ENCODE measurements at regions not wholly inside any gene's neighbourhood (a gene's known extent, or its start where the extent isn't known, plus 50 kb on each side); places are given as distances from the start of the nearest gene placed in this dataset.

DNA sequence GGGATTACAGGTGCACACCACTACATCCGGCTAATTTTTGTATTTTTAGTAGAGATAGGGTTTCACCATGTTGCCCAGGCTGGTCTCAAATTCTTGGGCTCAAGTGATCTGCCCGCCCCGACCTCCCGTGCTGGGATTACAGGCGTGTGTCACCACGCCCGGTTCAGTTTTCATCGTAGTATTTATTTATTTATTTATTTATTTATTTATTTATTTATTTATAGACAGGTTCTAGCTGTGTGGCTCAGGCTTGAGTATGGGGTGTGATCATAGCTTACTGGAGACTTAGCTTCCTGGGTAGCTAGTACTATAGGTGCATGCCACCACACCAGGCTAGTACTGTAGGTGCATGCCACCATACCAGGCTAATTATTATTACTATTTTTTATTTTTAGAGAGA, 64.1 kb upstream of the STOX2 start:
- ChIA-PET POLR2A (no interaction called here), CTCF (no interaction called here)
- no peak overlapping the region for H3K27ac Mint-ChIP-seq
- no peak for DNase-seq
- no peaks in the 10 kb centered on the region for H3K36me3 Mint-ChIP-seq (ENCODE audit: low read depth)
- no peaks in the 10 kb centered on the region for H3K9me3 Mint-ChIP-seq
- H3K4me1 Mint-ChIP-seq: no peaks in the 10 kb centered on the region
- H3K4me3 Mint-ChIP-seq: no peak overlapping the region
- peaks cover 16% of the 10 kb centered on the region for H3K27me3 Mint-ChIP-seq

DNA sequence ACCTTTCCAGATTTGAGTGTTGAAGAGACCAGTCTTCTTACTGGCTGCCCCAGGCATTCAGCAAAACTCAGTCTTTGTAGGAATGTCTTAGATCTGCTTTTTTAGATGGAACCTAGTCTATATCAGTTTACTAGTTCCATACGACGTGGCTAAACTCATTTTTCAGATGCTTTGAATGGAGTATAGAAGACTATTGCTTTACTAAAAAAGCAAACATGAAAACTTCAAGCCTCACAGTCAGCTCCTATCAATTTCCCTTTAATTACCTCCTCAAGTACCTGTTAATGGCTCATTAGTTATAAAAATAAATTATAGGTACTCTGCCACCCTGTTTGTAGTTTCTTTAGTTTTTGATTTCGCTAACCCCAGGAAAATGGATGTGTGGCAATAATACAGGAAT, 63.0 kb upstream of the STOX2 start:
- H3K27me3 Mint-ChIP-seq: peaks cover 24% of the 10 kb centered on the region
- POLR2A ChIA-PET: no interaction called here
- no peak overlapping the region for H3K4me3 Mint-ChIP-seq
- DNase-seq: no peak
- CTCF ChIA-PET: no interaction called here
- no peaks in the 10 kb centered on the region for H3K9me3 Mint-ChIP-seq
- no peak overlapping the region for H3K27ac Mint-ChIP-seq
- H3K36me3 Mint-ChIP-seq (ENCODE audit: low read depth): no peaks in the 10 kb centered on the region
- no peaks in the 10 kb centered on the region for H3K4me1 Mint-ChIP-seq

- peaks cover 30% of the 10 kb centered on the region for H3K27me3 Mint-ChIP-seq
- CTCF ChIA-PET: no interaction called here
- H3K9me3 Mint-ChIP-seq: no peaks in the 10 kb centered on the region
- no peak overlapping the region for H3K4me3 Mint-ChIP-seq
- no peaks in the 10 kb centered on the region for H3K4me1 Mint-ChIP-seq
- no peak overlapping the region for H3K27ac Mint-ChIP-seq
- H3K36me3 Mint-ChIP-seq (ENCODE audit: low read depth): no peaks in the 10 kb centered on the region
- no peak for DNase-seq
- POLR2A ChIA-PET: no interaction called here
These were observed 61.8 kb upstream of the STOX2 start for GRCh38 chr4:183843248-183843671.

- Mint-ChIP-seq H3K27ac (no peak overlapping the region), H3K27me3 (peaks cover 31% of the 10 kb centered on the region)
- CTCF ChIA-PET: no interaction called here
These were observed 58.2 kb upstream of the STOX2 start for GRCh38 chr4:183846951-183847350.

DNA sequence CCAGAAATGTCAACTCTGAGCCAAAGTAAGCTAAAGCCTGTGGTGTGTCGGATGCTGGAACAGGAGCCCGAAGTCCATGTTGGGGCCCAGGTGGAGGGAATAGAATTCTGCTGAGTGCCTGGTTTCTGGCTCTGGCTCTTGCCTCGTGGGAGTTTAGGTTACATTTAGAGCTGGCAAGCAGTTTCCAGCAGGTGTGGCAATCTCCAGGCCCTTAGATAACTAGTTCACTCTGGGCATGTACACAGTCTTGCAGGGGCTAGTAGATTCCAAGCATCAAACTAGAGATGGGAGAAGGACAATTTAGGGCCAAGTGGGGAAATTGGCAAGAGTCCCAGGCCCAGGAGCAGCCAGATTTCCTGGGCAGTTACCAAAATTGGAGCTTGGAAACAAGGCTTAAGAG, 56.3 kb upstream of the STOX2 start:
- Mint-ChIP-seq H3K36me3 (ENCODE audit: low read depth) (no peaks in the 10 kb centered on the region), H3K9me3 (no peaks in the 10 kb centered on the region), H3K27ac (no peak overlapping the region), H3K27me3 (peaks cover 31% of the 10 kb centered on the region), H3K4me3 (no peak overlapping the region), H3K4me1 (no peaks in the 10 kb centered on the region)
- POLR2A ChIA-PET: no interaction called here
- DNase-seq: no peak
- CTCF ChIA-PET: no interaction called here

More at GRCh38 chr4:183846951-183847350, 58.2 kb upstream of the STOX2 start:
- Mint-ChIP-seq H3K4me3 (no peak overlapping the region), H3K4me1 (no peaks in the 10 kb centered on the region), H3K9me3 (no peaks in the 10 kb centered on the region), H3K36me3 (ENCODE audit: low read depth) (no peaks in the 10 kb centered on the region)
- DNase-seq: no peak
- POLR2A ChIA-PET: no interaction called here

DNA sequence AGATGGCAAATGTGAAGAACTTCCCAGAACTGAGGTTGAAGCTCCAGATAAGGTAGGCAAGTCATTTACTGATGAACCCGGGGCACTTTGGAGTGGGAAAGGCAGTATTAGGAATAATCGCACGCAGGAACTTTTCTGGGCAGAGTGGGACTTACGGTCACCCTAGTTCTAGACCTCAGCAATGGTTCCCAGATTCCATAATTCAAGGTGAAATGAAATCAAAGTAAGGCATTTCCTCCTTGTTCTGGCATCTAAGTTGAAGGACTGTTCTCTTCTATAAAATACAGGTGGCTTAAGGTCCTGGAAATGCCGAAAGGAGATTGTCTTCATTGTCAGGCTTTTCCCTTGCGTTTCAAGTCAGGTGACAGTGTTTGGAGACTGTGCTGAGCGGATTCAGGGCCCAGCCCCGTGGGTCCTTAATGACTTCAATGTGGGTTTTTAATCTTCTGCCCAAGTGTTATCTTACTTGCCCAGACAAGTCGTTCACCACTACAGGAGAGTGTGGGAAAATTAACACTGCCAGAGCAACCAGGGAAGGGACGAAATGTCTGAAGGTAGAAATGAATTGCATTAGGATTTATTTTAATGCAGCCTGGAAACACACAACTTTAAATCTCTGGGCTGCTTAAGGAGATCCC, 52.1 kb upstream of the STOX2 start:
- H3K9me3 Mint-ChIP-seq: no peaks in the 10 kb centered on the region
- H3K4me3 Mint-ChIP-seq: no peak overlapping the region
- no peaks in the 10 kb centered on the region for H3K4me1 Mint-ChIP-seq
- ChIA-PET CTCF (no interaction called here), POLR2A (no interaction called here)
- DNase-seq: no peak
- peaks cover 5% of the 10 kb centered on the region for H3K27me3 Mint-ChIP-seq
- no peaks in the 10 kb centered on the region for H3K36me3 Mint-ChIP-seq (ENCODE audit: low read depth)
- no peak overlapping the region for H3K27ac Mint-ChIP-seq

GRCh38 chr4:183853548-183853940, 51.6 kb upstream of the STOX2 start:
- no peaks in the 10 kb centered on the region for H3K36me3 Mint-ChIP-seq (ENCODE audit: low read depth)
- no peaks in the 10 kb centered on the region for H3K4me1 Mint-ChIP-seq
- no peak overlapping the region for H3K27ac Mint-ChIP-seq
- H3K9me3 Mint-ChIP-seq: no peaks in the 10 kb centered on the region
- H3K4me3 Mint-ChIP-seq: no peak overlapping the region
- DNase-seq: no peak
- ChIA-PET CTCF (no interaction called here), POLR2A (no interaction called here)
- peaks cover 2% of the 10 kb centered on the region for H3K27me3 Mint-ChIP-seq

Data from activated CD4-positive, alpha-beta T cell treated with anti-CD3 and anti-CD28 coated beads, Interleukin-2, amount 10 ng/mL, durations not matched to agents 7 days and 5 days (primary cell).